ENCODE measurements at regions not wholly inside any gene's neighbourhood (a gene's known extent, or its start where the extent isn't known, plus 50 kb on each side); places are given as distances from the start of the nearest gene placed in this dataset.

DNA sequence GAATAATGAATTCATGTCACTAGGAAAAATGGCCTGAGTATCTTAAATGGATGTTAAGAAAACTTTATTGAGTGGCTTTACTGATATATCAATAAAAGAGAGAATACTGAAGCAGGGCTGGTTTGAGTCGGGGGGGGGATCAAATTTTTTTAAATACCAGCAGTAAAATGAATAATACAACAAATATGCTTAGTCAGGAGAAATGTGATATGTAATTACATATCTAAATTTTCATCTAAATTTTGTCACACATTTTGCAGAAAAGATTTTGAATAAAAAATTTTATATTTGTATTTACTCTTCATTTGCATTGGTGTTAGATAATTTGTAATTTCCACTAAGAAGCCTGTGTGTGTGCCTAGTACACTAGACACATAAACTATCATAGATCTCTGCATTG lies 2300.2 kb downstream of the MRPL39 start (continued):
- TF ChIP-seq PRDM1 (tag by site-specific recombination; IDR thresholded peaks at IDR 0.05) (no peak), ZNF211 (tag by site-specific recombination; IDR thresholded peaks at IDR 0.05; ENCODE audit: low read depth) (no peak), ZNF404 (tag by site-specific recombination; IDR thresholded peaks at IDR 0.05) (no peak), SCRT1 (tag by site-specific recombination; IDR thresholded peaks at IDR 0.05; ENCODE audit: borderline replicate concordance) (no peak)

DNA sequence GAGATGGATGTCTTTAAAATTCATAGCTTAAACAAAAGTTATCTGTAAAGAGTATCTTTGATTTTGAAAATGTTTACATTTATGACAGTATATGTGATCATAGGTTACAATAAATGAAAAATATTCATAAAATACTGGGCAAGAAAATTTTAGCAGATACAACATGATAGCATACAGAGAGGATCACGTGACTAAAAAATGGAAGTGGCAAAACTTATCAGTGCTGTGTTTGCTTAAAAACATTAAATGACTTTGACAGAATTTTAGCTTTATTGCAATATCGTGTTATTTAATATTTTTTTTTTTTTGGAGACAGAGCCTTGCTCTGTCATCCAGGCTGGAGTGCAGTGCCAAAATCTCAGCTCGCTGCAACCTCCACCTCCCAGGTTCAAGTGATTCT lies 2294.1 kb downstream of the NCAM2 start:
- no peak for TF ChIP-seq ZBTB20 (tag by site-specific recombination; IDR thresholded peaks at IDR 0.05)
- TF ChIP-seq SP7 (tag by site-specific recombination; IDR thresholded peaks at IDR 0.05): no peak
- TF ChIP-seq, protein P1, sequence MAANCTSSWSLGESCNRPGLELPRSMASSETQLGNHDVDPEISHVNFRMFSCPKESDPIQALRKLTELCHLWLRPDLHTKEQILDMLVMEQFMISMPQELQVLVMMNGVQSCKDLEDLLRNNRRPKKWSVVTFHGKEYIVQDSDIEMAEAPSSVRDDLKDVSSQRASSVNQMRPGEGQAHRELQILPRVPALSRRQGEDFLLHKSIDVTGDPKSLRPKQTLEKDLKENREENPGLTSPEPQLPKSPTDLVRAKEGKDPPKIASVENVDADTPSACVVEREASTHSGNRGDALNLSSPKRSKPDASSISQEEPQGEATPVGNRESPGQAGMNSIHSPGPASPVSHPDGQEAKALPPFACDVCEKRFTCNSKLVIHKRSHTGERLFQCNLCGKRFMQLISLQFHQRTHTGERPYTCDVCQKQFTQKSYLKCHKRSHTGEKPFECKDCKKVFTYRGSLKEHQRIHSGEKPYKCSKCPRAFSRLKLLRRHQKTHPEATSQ (tag by site-specific recombination; IDR thresholded peaks at IDR 0.05): no peak
- no peak for TF ChIP-seq ZSCAN16 (tag by site-specific recombination; IDR thresholded peaks at IDR 0.05)
- TF ChIP-seq OSR2 (tag by site-specific recombination; IDR thresholded peaks at IDR 0.05): no peak
- TF ChIP-seq, protein P2, sequence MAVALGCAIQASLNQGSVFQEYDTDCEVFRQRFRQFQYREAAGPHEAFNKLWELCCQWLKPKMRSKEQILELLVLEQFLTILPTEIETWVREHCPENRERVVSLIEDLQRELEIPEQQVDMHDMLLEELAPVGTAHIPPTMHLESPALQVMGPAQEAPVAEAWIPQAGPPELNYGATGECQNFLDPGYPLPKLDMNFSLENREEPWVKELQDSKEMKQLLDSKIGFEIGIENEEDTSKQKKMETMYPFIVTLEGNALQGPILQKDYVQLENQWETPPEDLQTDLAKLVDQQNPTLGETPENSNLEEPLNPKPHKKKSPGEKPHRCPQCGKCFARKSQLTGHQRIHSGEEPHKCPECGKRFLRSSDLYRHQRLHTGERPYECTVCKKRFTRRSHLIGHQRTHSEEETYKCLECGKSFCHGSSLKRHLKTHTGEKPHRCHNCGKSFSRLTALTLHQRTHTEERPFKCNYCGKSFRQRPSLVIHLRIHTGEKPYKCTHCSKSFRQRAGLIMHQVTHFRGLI (tag by site-specific recombination; IDR thresholded peaks at IDR 0.05): no peak
- no peak for TF ChIP-seq ZBTB48 (tag by site-specific recombination; IDR thresholded peaks at IDR 0.05)
- TF ChIP-seq ZNF391 (tag by site-specific recombination; IDR thresholded peaks at IDR 0.05; ENCODE audit: borderline replicate concordance, low read depth): no peak
- no peak for TF ChIP-seq PATZ1 (tag by site-specific recombination; IDR thresholded peaks at IDR 0.05)
- no peak for TF ChIP-seq ZNF239 (tag by site-specific recombination; IDR thresholded peaks at IDR 0.05)
- TF ChIP-seq ZXDB (tag by site-specific recombination; IDR thresholded peaks at IDR 0.05): no peak
- no peak for TF ChIP-seq ZNF394 (tag by site-specific recombination; IDR thresholded peaks at IDR 0.05; ENCODE audit: borderline replicate concordance)
- TF ChIP-seq ZNF629 (tag by site-specific recombination; IDR thresholded peaks at IDR 0.05): no peak
- TF ChIP-seq ZNF266 (tag by site-specific recombination; IDR thresholded peaks at IDR 0.05; ENCODE audit: low read depth): no peak
- TF ChIP-seq ZNF654 (tag by site-specific recombination; IDR thresholded peaks at IDR 0.05; ENCODE audit: low read depth): no peak
- TF ChIP-seq ZNF660 (tag by site-specific recombination; IDR thresholded peaks at IDR 0.05): no peak
- no peak for TF ChIP-seq ZNF350 (tag by site-specific recombination; IDR thresholded peaks at IDR 0.05)
- CTCF ChIA-PET: interaction anchor here (0.7 kb wide), 1 partner anchor 87 kb away, joined by 3 read pairs; no protein-coding TSS in a partner anchor
- H3K4me3 ChIP-seq (ENCODE audit: low read depth, low read length): no peak overlapping the region
- H3K4me1 ChIP-seq (ENCODE audit: control insufficient read depth, insufficient read depth, low read length): no peaks in the 10 kb centered on the region
- no peaks in the 10 kb centered on the region for H3K36me3 ChIP-seq (ENCODE audit: control insufficient read depth in 2 of 2, insufficient read depth in 1 of 2, low read length in 2 of 2)
- H3K9me3 ChIP-seq (ENCODE audit: control insufficient read depth, insufficient read depth, low read depth, low read length): no peaks in the 10 kb centered on the region
- H3K27ac ChIP-seq (ENCODE audit: extremely low read depth, low read depth, low read length): no peak overlapping the region
- POLR2A ChIA-PET: no interaction called here

DNA sequence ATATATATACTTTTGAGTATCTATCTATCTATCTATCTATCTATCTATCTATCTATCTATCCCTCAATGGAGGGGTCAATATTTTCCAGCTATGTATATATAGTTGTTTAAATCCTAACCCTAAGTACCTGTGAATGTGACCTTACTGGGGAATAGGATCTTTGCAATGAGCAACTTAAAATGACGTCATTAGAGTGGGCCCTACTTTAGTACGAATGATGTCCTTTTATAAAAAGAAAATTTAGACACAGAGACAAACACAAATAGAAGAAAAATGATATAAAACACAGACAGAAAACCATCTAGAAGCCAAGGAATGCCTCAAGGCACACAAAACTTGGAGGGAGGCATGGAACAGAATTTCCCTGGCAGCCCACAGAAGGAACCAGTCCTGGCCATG lies 2283.7 kb downstream of the NCAM2 start:
- POLR2A ChIA-PET: no interaction called here
- TF ChIP-seq, protein P3, sequence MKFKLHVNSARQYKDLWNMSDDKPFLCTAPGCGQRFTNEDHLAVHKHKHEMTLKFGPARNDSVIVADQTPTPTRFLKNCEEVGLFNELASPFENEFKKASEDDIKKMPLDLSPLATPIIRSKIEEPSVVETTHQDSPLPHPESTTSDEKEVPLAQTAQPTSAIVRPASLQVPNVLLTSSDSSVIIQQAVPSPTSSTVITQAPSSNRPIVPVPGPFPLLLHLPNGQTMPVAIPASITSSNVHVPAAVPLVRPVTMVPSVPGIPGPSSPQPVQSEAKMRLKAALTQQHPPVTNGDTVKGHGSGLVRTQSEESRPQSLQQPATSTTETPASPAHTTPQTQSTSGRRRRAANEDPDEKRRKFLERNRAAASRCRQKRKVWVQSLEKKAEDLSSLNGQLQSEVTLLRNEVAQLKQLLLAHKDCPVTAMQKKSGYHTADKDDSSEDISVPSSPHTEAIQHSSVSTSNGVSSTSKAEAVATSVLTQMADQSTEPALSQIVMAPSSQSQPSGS (tag by site-specific recombination; IDR thresholded peaks at IDR 0.05; ENCODE audit: low read depth): peak; percentile 59; the same call in 1 of the 2 replicates
- TF ChIP-seq ZNF549 (tag by site-specific recombination; IDR thresholded peaks at IDR 0.05) (no peak), ZNF138 (tag by site-specific recombination; IDR thresholded peaks at IDR 0.05; ENCODE audit: borderline replicate concordance) (no peak)
- CTCF ChIA-PET: no interaction called here
- Histone ChIP-seq H3K9me3 (ENCODE audit: control insufficient read depth, insufficient read depth, low read depth, low read length) (no peaks in the 10 kb centered on the region), H3K36me3 (ENCODE audit: control insufficient read depth in 2 of 2, insufficient read depth in 1 of 2, low read length in 2 of 2) (no peaks in the 10 kb centered on the region), H3K4me3 (ENCODE audit: low read depth, low read length) (no peak overlapping the region), H3K4me1 (ENCODE audit: control insufficient read depth, insufficient read depth, low read length) (no peaks in the 10 kb centered on the region), H3K27ac (ENCODE audit: extremely low read depth, low read depth, low read length) (no peak overlapping the region)

All from HEK293 (cell line).